Glutamatergic neuron (in vitro differentiated cells): ENCODE measurements at regions not wholly inside any gene's neighbourhood (a gene's known extent, or its start where the extent isn't known, plus 50 kb on each side); places are given as distances from the start of the nearest gene placed in this dataset.

ENCODE experiments used
- DNase-seq: peaks from one replicate; pipeline ENCODE4 v3.0.0; 2022
- H3K27ac Mint-ChIP-seq: one replicate; pipeline ENCODE4 v1.8.0; 2020; ENCODE audit warnings: mild to moderate bottlenecking, mixed read lengths, inconsistent platforms; ENCODE audit not compliant: unreplicated experiment
- H3K27me3 Mint-ChIP-seq: one replicate; pipeline ENCODE4 v1.8.0; 2020; ENCODE audit warnings: mild to moderate bottlenecking, moderate library complexity, mixed read lengths, inconsistent platforms; ENCODE audit not compliant: unreplicated experiment
- H3K36me3 Mint-ChIP-seq: one replicate; pipeline ENCODE4 v1.8.0; 2020; ENCODE audit warnings: mild to moderate bottlenecking, mixed read lengths, inconsistent platforms; ENCODE audit not compliant: unreplicated experiment
- H3K4me1 Mint-ChIP-seq: one replicate; pipeline ENCODE4 v1.8.0; 2020; ENCODE audit warnings: mild to moderate bottlenecking, low read depth, mixed read lengths, inconsistent platforms; ENCODE audit not compliant: unreplicated experiment
- H3K4me3 Mint-ChIP-seq: one replicate; pipeline ENCODE4 v1.8.0; 2020; ENCODE audit warnings: mild to moderate bottlenecking, mixed read lengths, inconsistent platforms; ENCODE audit not compliant: unreplicated experiment
- H3K9me3 Mint-ChIP-seq: one replicate; pipeline ENCODE4 v1.8.0; 2020; ENCODE audit warnings: mild to moderate bottlenecking, moderate library complexity, mixed read lengths, inconsistent platforms; ENCODE audit not compliant: unreplicated experiment
- CTCF ChIP-seq: fragments of 200-600 bp; sonication (generic); IDR thresholded peaks from one replicate; pipeline ENCODE4 v1.5.0; 2021; ENCODE audit not compliant: partially characterized antibody, unreplicated experiment

- Mint-ChIP-seq H3K9me3 (no peaks in the 10 kb centered on the region), H3K36me3 (no peaks in the 10 kb centered on the region), H3K27ac (no peak overlapping the region), H3K4me1 (peaks cover 3% of the 10 kb centered on the region), H3K4me3 (no peak overlapping the region), H3K27me3 (peaks cover 7% of the 10 kb centered on the region)
- no peak for DNase-seq
- TF ChIP-seq CTCF = no peak
Measured at GRCh38 chr1:17953921-17954320, 153.7 kb upstream of the IGSF21 start.

GRCh38 chr1:17955302-17956285 is 152.0 kb upstream of the IGSF21 start:
- no peak overlapping the region for H3K4me3 Mint-ChIP-seq

GRCh38 chr1:17957588-17958267 is 149.9 kb upstream of the IGSF21 start:
- no peak for DNase-seq
- Mint-ChIP-seq H3K36me3 (no peaks in the 10 kb centered on the region), H3K9me3 (peaks cover 2% of the 10 kb centered on the region), H3K27me3 (peaks cover 9% of the 10 kb centered on the region), H3K27ac (no peak overlapping the region), H3K4me3 (no peak overlapping the region), H3K4me1 (no peaks in the 10 kb centered on the region)
- no peak for TF ChIP-seq CTCF

More at GRCh38 chr1:17955302-17956285, 152.0 kb upstream of the IGSF21 start:
- peaks cover 3% of the 10 kb centered on the region for H3K4me1 Mint-ChIP-seq
- DNase-seq = no peak
- no peak overlapping the region for H3K27ac Mint-ChIP-seq
- no peak for TF ChIP-seq CTCF
- H3K27me3 Mint-ChIP-seq = peaks cover 6% of the 10 kb centered on the region
- peaks cover 2% of the 10 kb centered on the region for H3K9me3 Mint-ChIP-seq
- H3K36me3 Mint-ChIP-seq = no peaks in the 10 kb centered on the region

- Mint-ChIP-seq H3K4me3 (no peak overlapping the region), H3K4me1 (no peaks in the 10 kb centered on the region), H3K27me3 (peaks cover 4% of the 10 kb centered on the region), H3K27ac (no peak overlapping the region), H3K36me3 (no peaks in the 10 kb centered on the region), H3K9me3 (peaks cover 2% of the 10 kb centered on the region)
- no peak for TF ChIP-seq CTCF
- DNase-seq = no peak
Measured at GRCh38 chr1:17958704-17959103, 148.9 kb upstream of the IGSF21 start.
